A549 (cell line): ENCODE measurements at regions not wholly inside any gene's neighbourhood (a gene's known extent, or its start where the extent isn't known, plus 50 kb on each side); places are given as distances from the start of the nearest gene placed in this dataset.
"Not testable (repeated sequence)": the region's sequence is repeated elsewhere in the genome, so short reads cannot be mapped to it uniquely, and the experiment has no call there.

Experiments
- ATAC-seq, 2 experiments: fragments of 200-7000 bp in 1 of 2; fragments of >200 bp in 1 of 2; cut with Nextera tagmentation in 1 of 2; cut with Tn5 transposase in 1 of 2; 3 replicates each; pipeline versions ENCODE4 v1.8.0 to v1.9.1; 2018 to 2020; ENCODE audit warnings: mild to moderate bottlenecking in 1 of 2, moderate library complexity in 1 of 2
- CTCF ChIA-PET: fragments of 300-600 bp; sonication (Branson Sonifier 250); formaldehyde crosslinking; extraction: SDS; loops from one replicate; lab custom pipeline; 2021; ENCODE audit warnings: antibody characterized with exemption, inconsistent platforms; lab: Yijun Ruan, JAX
- POLR2A ChIA-PET: fragments of 350-600 bp; formaldehyde crosslinking; extraction: SDS; loops from one replicate; lab custom pipeline; 2021; ENCODE audit warnings: antibody characterized with exemption, inconsistent platforms; lab: Yijun Ruan, JAX
- DNase-seq, 2 experiments: peaks; one replicate each; pipeline versions ENCODE4 v3.0.0 to v3.0.0-alpha.2; 2011 to 2016; ENCODE audit warnings: low read depth in 1 of 2, low spot score in 1 of 2
- FAIRE-seq: peaks from 2 replicates; lab custom pipeline; 2011; peaks lifted over from hg19 to GRCh38; lab: Jason Lieb, UNC
- H3K27ac ChIP-seq, 2 experiments: fragments of >200 bp; sonication (Bioruptor Twin); formaldehyde crosslinking; 3 replicates each; pipeline ENCODE4 v1.5.1; 2016 to 2017
- H3K4me1 ChIP-seq: fragments of >200 bp; sonication (Bioruptor Twin); formaldehyde crosslinking; 3 replicates; pipeline ENCODE4 v1.6.1; 2016
- H3K4me2 ChIP-seq: fragments of >200 bp; sonication (Bioruptor Twin); formaldehyde crosslinking; 3 replicates; pipeline ENCODE4 v1.6.1; 2016
- H3K4me3 ChIP-seq: fragments of >200 bp; sonication (Bioruptor Twin); formaldehyde crosslinking; 3 replicates; pipeline ENCODE4 v1.5.1; 2016
- H3K9me3 ChIP-seq: fragments of >200 bp; sonication (Bioruptor Twin); formaldehyde crosslinking; 3 replicates; pipeline ENCODE4 v1.6.1; 2016
- BHLHE40 ChIP-seq: IDR thresholded peaks from 2 replicates; pipeline ENCODE4 v1.6.1; 2012; ENCODE audit warnings: low read depth, low read length, inconsistent platforms
- CBX8 ChIP-seq: fragments of 200-600 bp; sonication (generic); IDR thresholded peaks from 2 replicates; pipeline ENCODE4 v1.6.1; 2016
- CHD4 ChIP-seq: fragments of 200-600 bp; sonication (generic); IDR thresholded peaks from 2 replicates; pipeline ENCODE4 v1.6.1; 2016; ENCODE audit warnings: antibody characterized with exemption, mild to moderate bottlenecking, borderline replicate concordance
- EHF ChIP-seq: fragments of 250-450 bp; sonication (Bioruptor Pico); IDR thresholded peaks from 2 replicates; pipeline ENCODE4 v1.5.0; 2020; ENCODE audit warnings: mild to moderate bottlenecking
- EHMT2 ChIP-seq: fragments of 200-600 bp; sonication (generic); IDR thresholded peaks from 2 replicates; pipeline ENCODE4 v1.6.1; 2016; ENCODE audit warnings: antibody characterized with exemption, low read depth, mild to moderate bottlenecking, moderate library complexity
- ELK1 ChIP-seq: fragments of 150-350 bp; IDR thresholded peaks from 2 replicates; pipeline ENCODE4 v1.6.1; 2014; ENCODE audit warnings: low read depth, mild to moderate bottlenecking, low read length
- EP300 ChIP-seq, 2 experiments: fragments of >200 bp; sonication (Bioruptor Twin); formaldehyde crosslinking; IDR thresholded peaks; 2 replicates in 1 of 2; 3 replicates in 1 of 2; pipeline ENCODE4 v1.6.1; 2016 to 2017
- ESRRA ChIP-seq: fragments of 150-350 bp; IDR thresholded peaks from 2 replicates; pipeline ENCODE4 v1.6.1; 2014; ENCODE audit warnings: mild to moderate bottlenecking, low read length, borderline replicate concordance
- HMGXB4 ChIP-seq: fragments of 250-450 bp; sonication (Bioruptor Pico); IDR thresholded peaks from 2 replicates; pipeline ENCODE4 v1.5.0; 2021; ENCODE audit warnings: mild to moderate bottlenecking, moderate library complexity, borderline replicate concordance
- JUNB ChIP-seq: fragments of >200 bp; sonication (Bioruptor Twin); formaldehyde crosslinking; IDR thresholded peaks from 2 replicates; pipeline ENCODE4 v1.6.1; 2016
- KDM5A ChIP-seq: fragments of 200-600 bp; sonication (generic); IDR thresholded peaks from 2 replicates; pipeline ENCODE4 v1.6.1; 2016; ENCODE audit warnings: antibody characterized with exemption, mild to moderate bottlenecking
- MAFK ChIP-seq: fragments of 450-650 bp; IDR thresholded peaks from 2 replicates; pipeline ENCODE4 v1.6.1; 2014; ENCODE audit not compliant: partially characterized antibody
- MAX ChIP-seq: IDR thresholded peaks from 2 replicates; pipeline ENCODE4 v1.6.1; 2012
- MAZ ChIP-seq: fragments of 150-350 bp; IDR thresholded peaks from 2 replicates; pipeline ENCODE4 v1.6.1; 2014; ENCODE audit warnings: antibody characterized with exemption, low read depth, low read length, borderline replicate concordance
- NPAS2 ChIP-seq: fragments of 250-450 bp; sonication (Bioruptor Pico); IDR thresholded peaks from 2 replicates; pipeline ENCODE4 v1.8.0; 2022; ENCODE audit warnings: mild to moderate bottlenecking, moderate library complexity, borderline replicate concordance
- PBX3 ChIP-seq: IDR thresholded peaks from 2 replicates; pipeline ENCODE4 v1.6.1; 2012
- POLR2AphosphoS2 ChIP-seq: conservative IDR thresholded peaks from 2 replicates; pipeline ENCODE4 v1.6.1; 2012; ENCODE audit warnings: low read length, improper control_type of control experiment, inconsistent platforms
- RAD21 ChIP-seq, 2 experiments: fragments of >200 bp in 1 of 2; sonication (Bioruptor Twin) in 1 of 2; formaldehyde crosslinking in 1 of 2; IDR thresholded peaks in 1 of 2; conservative IDR thresholded peaks in 1 of 2; 2 replicates in 1 of 2; 3 replicates in 1 of 2; pipeline ENCODE4 v1.6.1; 2012 to 2018; ENCODE audit warnings: inconsistent platforms in 1 of 2
- RCOR1 ChIP-seq: fragments of 150-350 bp; IDR thresholded peaks from 2 replicates; pipeline ENCODE4 v1.6.1; 2014; ENCODE audit warnings: antibody characterized with exemption, low read length, low read depth
- SMC3 ChIP-seq: fragments of >200 bp; sonication (Bioruptor Twin); formaldehyde crosslinking; IDR thresholded peaks from 3 replicates; pipeline ENCODE4 v1.6.1; 2018; ENCODE audit warnings: inconsistent platforms
- TP53 ChIP-seq: fragments of 250-450 bp; sonication (Bioruptor Pico); IDR thresholded peaks from 2 replicates; pipeline ENCODE4 v1.5.0; 2021; ENCODE audit warnings: mild to moderate bottlenecking, moderate library complexity
- ZC3H11A ChIP-seq: fragments of 450-650 bp; IDR thresholded peaks from 2 replicates; pipeline ENCODE4 v1.6.1; 2014; ENCODE audit warnings: antibody characterized with exemption, mild to moderate bottlenecking
- ZNF302 ChIP-seq: fragments of 250-450 bp; sonication (Bioruptor Pico); IDR thresholded peaks from 2 replicates; pipeline ENCODE4 v1.9.0; 2021; ENCODE audit warnings: inconsistent platforms, mild to moderate bottlenecking, moderate library complexity
- WGBS: methylation state at CpG from one replicate; pipeline ENCODE4 v1.1.6; 2017; ENCODE audit errors: missing lambda C conversion rate; 5-methylcytosine and 5-hydroxymethylcytosine counted together

GRCh38 chr3:65265511-65265910, 577.7 kb upstream of the ADAMTS9 start:
- H3K4me2 ChIP-seq: no peak overlapping the region
- ATAC-seq: no peak

GRCh38 chr3:65262548-65262947, 574.7 kb upstream of the ADAMTS9 start:
- ATAC-seq (no peak), DNase-seq (no peak)
- 66% methylated on average over 5 of the region's 5 CpGs for WGBS
- no peak overlapping the region for H3K4me3 ChIP-seq
- POLR2A ChIA-PET: no interaction called here
- TF ChIP-seq EP300 (IDR thresholded peaks at IDR 0.05) (no peak), EHMT2 (no peak), MAFK (no peak), SMC3 (no peak)
- TF ChIP-seq, all 56 proteins: peak for 0
- Histone ChIP-seq H3K27ac (no peak overlapping the region), H3K4me1 (no peaks in the 10 kb centered on the region), H3K9me3 (no peaks in the 10 kb centered on the region), H3K4me2 (no peak overlapping the region)
- FAIRE-seq: no peak
- CTCF ChIA-PET: no interaction called here

More at GRCh38 chr3:65265511-65265910, 577.7 kb upstream of the ADAMTS9 start:
- DNase-seq: no peak
- no peak overlapping the region for H3K4me3 ChIP-seq
- ChIA-PET CTCF (no interaction called here), POLR2A (no interaction called here)
- FAIRE-seq: no peak
- no peaks in the 10 kb centered on the region for H3K9me3 ChIP-seq
- no peak overlapping the region for H3K27ac ChIP-seq
- H3K4me1 ChIP-seq: no peaks in the 10 kb centered on the region
- 37% methylated on average over 4 of the region's 4 CpGs for WGBS
- TF ChIP-seq NPAS2 (no peak), ZC3H11A (no peak), MAZ (no peak), RCOR1 (no peak)

GRCh38 chr3:65259946-65260345, 572.1 kb upstream of the ADAMTS9 start:
- ChIA-PET CTCF (no interaction called here), POLR2A (no interaction called here)
- H3K9me3 ChIP-seq: no peaks in the 10 kb centered on the region
- 0% methylated on average over 1 of the region's 1 CpG for WGBS
- no peak overlapping the region for H3K27ac ChIP-seq
- H3K4me3 ChIP-seq: no peak overlapping the region
- ATAC-seq (no peak), FAIRE-seq (no peak), DNase-seq (no peak)
- H3K4me1 ChIP-seq: no peaks in the 10 kb centered on the region
- no peak overlapping the region for H3K4me2 ChIP-seq
- no peak for TF ChIP-seq CBX8
- no peak for TF ChIP-seq HMGXB4 (CRISPR knock-in tag)
- no peak for TF ChIP-seq ZNF302 (CRISPR knock-in tag)
- no peak for TF ChIP-seq ESRRA

- POLR2A ChIA-PET, DNase-seq, H3K27ac ChIP-seq, FAIRE-seq, H3K4me2 ChIP-seq, H3K4me1 ChIP-seq, H3K4me3 ChIP-seq, H3K9me3 ChIP-seq, CTCF ChIA-PET, ATAC-seq: not testable (repeated sequence)
- 15% methylated on average over 2 of the region's 3 CpGs for WGBS
Observed at GRCh38 chr3:65252914-65253313, 565.1 kb upstream of the ADAMTS9 start.

GRCh38 chr3:65252266-65252665, 564.5 kb upstream of the ADAMTS9 start:
- POLR2A ChIA-PET: no interaction called here
- H3K4me2 ChIP-seq: no peak overlapping the region
- no peaks in the 10 kb centered on the region for H3K4me1 ChIP-seq
- H3K27ac ChIP-seq: no peak overlapping the region
- DNase-seq (no peak), ATAC-seq (no peak), FAIRE-seq (no peak)
- CTCF ChIA-PET: no interaction called here
- TF ChIP-seq BHLHE40: no peak
- TF ChIP-seq MAX: no peak
- TF ChIP-seq KDM5A: no peak
- TF ChIP-seq JUNB: no peak
- no peak for TF ChIP-seq CHD4
- no peak for TF ChIP-seq ELK1
- no peak for TF ChIP-seq TP53 (CRISPR knock-in tag)
- no peak for TF ChIP-seq POLR2AphosphoS2
- no peak for TF ChIP-seq EP300 (IDR thresholded peaks at IDR 0.05)
- TF ChIP-seq EHF (CRISPR knock-in tag): no peak
- TF ChIP-seq ZNF302 (CRISPR knock-in tag): no peak
- no peak for TF ChIP-seq RAD21 (conservative IDR thresholded peaks at IDR 0.05 in 1 of 2, IDR thresholded peaks at IDR 0.05 in 1 of 2)
- no peak for TF ChIP-seq RCOR1
- no peak for TF ChIP-seq PBX3
- H3K4me3 ChIP-seq: no peak overlapping the region
- H3K9me3 ChIP-seq: no peaks in the 10 kb centered on the region
